MM.1S (cell line): ENCODE measurements at regions not wholly inside any gene's neighbourhood (a gene's known extent, or its start where the extent isn't known, plus 50 kb on each side); places are given as distances from the start of the nearest gene placed in this dataset.

Experiments used
- DNase-seq: peaks from one replicate; pipeline ENCODE4 v3.0.0-alpha.2; 2015
- H2AFZ ChIP-seq: fragments of 300-600 bp; sonication (generic); 2 replicates; pipeline ENCODE4 v1.6.0; 2016; ENCODE audit warnings: antibody characterized with exemption, low read length
- H3F3A ChIP-seq: fragments of 300-600 bp; sonication (generic); 2 replicates; pipeline ENCODE4 v1.6.1; 2016; ENCODE audit warnings: mild to moderate bottlenecking, antibody characterized with exemption, low read length, moderate library complexity, mixed read lengths; ENCODE audit not compliant: insufficient read depth
- H3K27ac ChIP-seq: fragments of 300-600 bp; sonication (generic); 2 replicates; pipeline ENCODE4 v1.5.1; 2016; ENCODE audit warnings: mild to moderate bottlenecking, low read length
- H3K27me3 ChIP-seq: fragments of 300-600 bp; sonication (generic); replicated peaks from 2 replicates; pipeline ENCODE4 v1.6.0; 2016; ENCODE audit warnings: low read length; ENCODE audit not compliant: insufficient read depth
- H3K36me3 ChIP-seq: fragments of 300-600 bp; sonication (generic); replicated peaks from 2 replicates; pipeline ENCODE4 v1.6.1; 2016; ENCODE audit warnings: mild to moderate bottlenecking, low read length, mixed read lengths; ENCODE audit not compliant: insufficient read depth
- H3K4me1 ChIP-seq: fragments of 300-600 bp; sonication (generic); 2 replicates; pipeline ENCODE4 v1.6.1; 2016; ENCODE audit warnings: low read length, mixed read lengths
- H3K4me2 ChIP-seq: fragments of 300-600 bp; sonication (generic); 2 replicates; pipeline ENCODE4 v1.6.0; 2016; ENCODE audit warnings: low read depth, low read length
- H3K4me3 ChIP-seq: fragments of 300-600 bp; sonication (generic); 2 replicates; pipeline ENCODE4 v1.5.1; 2016; ENCODE audit warnings: low read length, mixed read lengths
- H3K79me2 ChIP-seq: fragments of 300-600 bp; sonication (generic); 2 replicates; pipeline ENCODE4 v1.6.1; 2016; ENCODE audit warnings: mixed run types, low read length, mixed read lengths
- H3K9ac ChIP-seq: fragments of 300-600 bp; sonication (generic); 2 replicates; pipeline ENCODE4 v1.6.1; 2016; ENCODE audit warnings: low read length, mixed read lengths
- H3K9me2 ChIP-seq: fragments of 300-600 bp; sonication (generic); replicated peaks from 2 replicates; pipeline ENCODE4 v1.6.1; 2016; ENCODE audit warnings: mild to moderate bottlenecking, low read length, mixed read lengths; ENCODE audit not compliant: insufficient read depth
- H3K9me3 ChIP-seq: fragments of 300-600 bp; sonication (generic); replicated peaks from 2 replicates; pipeline ENCODE4 v1.6.1; 2016; ENCODE audit warnings: mild to moderate bottlenecking, low read length, mixed read lengths; ENCODE audit not compliant: insufficient read depth
- H4K20me1 ChIP-seq: fragments of 300-600 bp; sonication (generic); 2 replicates; pipeline ENCODE4 v1.6.1; 2016; ENCODE audit warnings: mild to moderate bottlenecking, low read length, moderate library complexity, mixed read lengths; ENCODE audit not compliant: insufficient read depth
- EZH2 ChIP-seq: fragments of 300-600 bp; sonication (generic); optimal IDR thresholded peaks from 2 replicates; pipeline ENCODE3; 2017; ENCODE audit warnings: low read depth, mild to moderate bottlenecking, antibody characterized with exemption, low read length, mixed read lengths
- EZH2phosphoT487 ChIP-seq: fragments of 300-600 bp; sonication (generic); IDR thresholded peaks from 2 replicates; pipeline ENCODE4 v1.6.1; 2018; ENCODE audit warnings: antibody characterized with exemption, low read length
- TF ChIP-seq, protein P1 (sequence below): fragments of 300-600 bp; sonication (generic); IDR thresholded peaks from 2 replicates; pipeline ENCODE4 v1.5.1; 2016; ENCODE audit warnings: antibody characterized with exemption, low read length, mixed read lengths

DNA sequence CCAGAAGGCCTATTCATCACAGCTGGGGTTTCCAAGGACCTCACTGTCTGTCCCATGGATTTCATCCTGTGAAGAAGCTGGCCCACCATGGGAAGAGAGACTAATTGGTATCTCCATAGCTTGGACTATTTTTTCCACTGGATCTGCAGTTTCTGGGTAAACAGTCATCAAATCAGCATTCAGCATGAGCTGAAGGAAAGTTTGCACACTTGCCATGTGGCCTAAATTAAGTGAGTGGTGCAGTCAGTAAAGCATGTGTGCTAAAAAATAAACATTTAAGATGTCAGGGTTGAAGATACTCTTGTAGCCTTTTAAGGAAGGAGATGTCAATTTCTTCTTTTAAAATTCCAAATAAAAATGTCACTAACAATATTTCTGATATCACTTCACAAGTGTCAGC, 381.1 kb upstream of the ZMIZ1 start:
- no peak for TF ChIP-seq EZH2phosphoT487
- TF ChIP-seq, protein P1, sequence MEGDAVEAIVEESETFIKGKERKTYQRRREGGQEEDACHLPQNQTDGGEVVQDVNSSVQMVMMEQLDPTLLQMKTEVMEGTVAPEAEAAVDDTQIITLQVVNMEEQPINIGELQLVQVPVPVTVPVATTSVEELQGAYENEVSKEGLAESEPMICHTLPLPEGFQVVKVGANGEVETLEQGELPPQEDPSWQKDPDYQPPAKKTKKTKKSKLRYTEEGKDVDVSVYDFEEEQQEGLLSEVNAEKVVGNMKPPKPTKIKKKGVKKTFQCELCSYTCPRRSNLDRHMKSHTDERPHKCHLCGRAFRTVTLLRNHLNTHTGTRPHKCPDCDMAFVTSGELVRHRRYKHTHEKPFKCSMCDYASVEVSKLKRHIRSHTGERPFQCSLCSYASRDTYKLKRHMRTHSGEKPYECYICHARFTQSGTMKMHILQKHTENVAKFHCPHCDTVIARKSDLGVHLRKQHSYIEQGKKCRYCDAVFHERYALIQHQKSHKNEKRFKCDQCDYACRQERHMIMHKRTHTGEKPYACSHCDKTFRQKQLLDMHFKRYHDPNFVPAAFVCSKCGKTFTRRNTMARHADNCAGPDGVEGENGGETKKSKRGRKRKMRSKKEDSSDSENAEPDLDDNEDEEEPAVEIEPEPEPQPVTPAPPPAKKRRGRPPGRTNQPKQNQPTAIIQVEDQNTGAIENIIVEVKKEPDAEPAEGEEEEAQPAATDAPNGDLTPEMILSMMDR: no peak
- no peak for TF ChIP-seq EZH2
- H4K20me1 ChIP-seq: no peaks in the 10 kb centered on the region
- no peak overlapping the region for H2AFZ ChIP-seq
- no peak overlapping the region for H3K9ac ChIP-seq
- DNase-seq: no peak
- no peak overlapping the region for H3K4me2 ChIP-seq
- no peak overlapping the region for H3K4me3 ChIP-seq
- H3K79me2 ChIP-seq: no peaks in the 10 kb centered on the region
- no peaks in the 10 kb centered on the region for H3K9me3 ChIP-seq
- H3K9me2 ChIP-seq: no peaks in the 10 kb centered on the region
- no peak overlapping the region for H3K27ac ChIP-seq
- no peaks in the 10 kb centered on the region for H3K4me1 ChIP-seq
- H3K27me3 ChIP-seq: no peaks in the 10 kb centered on the region
- no peaks in the 10 kb centered on the region for H3F3A ChIP-seq
- H3K36me3 ChIP-seq: no peaks in the 10 kb centered on the region

GRCh38 chr10:78688230-78688900, 380.4 kb upstream of the ZMIZ1 start:
- Histone ChIP-seq H3K4me1 (no peaks in the 10 kb centered on the region), H3K9me2 (no peaks in the 10 kb centered on the region), H3K27me3 (no peaks in the 10 kb centered on the region), H3K79me2 (no peaks in the 10 kb centered on the region), H3F3A (no peaks in the 10 kb centered on the region), H4K20me1 (no peaks in the 10 kb centered on the region), H3K4me2 (no peak overlapping the region), H3K36me3 (no peaks in the 10 kb centered on the region), H2AFZ (no peak overlapping the region), H3K9me3 (no peaks in the 10 kb centered on the region), H3K4me3 (no peak overlapping the region), H3K27ac (no peak overlapping the region), H3K9ac (no peak overlapping the region)
- no peak for DNase-seq
- TF ChIP-seq EZH2 (no peak), EZH2phosphoT487 (no peak)

GRCh38 chr10:78688901-78689583, 379.7 kb upstream of the ZMIZ1 start:
- H3F3A ChIP-seq: no peaks in the 10 kb centered on the region
- H4K20me1 ChIP-seq: no peaks in the 10 kb centered on the region
- H3K9me3 ChIP-seq: no peaks in the 10 kb centered on the region
- H3K4me3 ChIP-seq: no peak overlapping the region
- DNase-seq: no peak
- TF ChIP-seq, protein P1: no peak
- TF ChIP-seq EZH2phosphoT487: no peak
- TF ChIP-seq EZH2: no peak
- H3K27ac ChIP-seq: no peak overlapping the region
- no peaks in the 10 kb centered on the region for H3K36me3 ChIP-seq
- no peak overlapping the region for H2AFZ ChIP-seq
- H3K27me3 ChIP-seq: no peaks in the 10 kb centered on the region
- H3K4me1 ChIP-seq: no peaks in the 10 kb centered on the region
- H3K4me2 ChIP-seq: no peak overlapping the region
- no peaks in the 10 kb centered on the region for H3K79me2 ChIP-seq
- H3K9me2 ChIP-seq: no peaks in the 10 kb centered on the region
- H3K9ac ChIP-seq: no peak overlapping the region

- no peak overlapping the region for H2AFZ ChIP-seq
- H3F3A ChIP-seq: no peaks in the 10 kb centered on the region
- H3K4me2 ChIP-seq: no peak overlapping the region
- no peak overlapping the region for H3K9ac ChIP-seq
- no peak overlapping the region for H3K27ac ChIP-seq
- H3K4me3 ChIP-seq: no peak overlapping the region
- H3K9me2 ChIP-seq: no peaks in the 10 kb centered on the region
- H3K36me3 ChIP-seq: no peaks in the 10 kb centered on the region
- H3K4me1 ChIP-seq: no peaks in the 10 kb centered on the region
- no peaks in the 10 kb centered on the region for H3K79me2 ChIP-seq
- no peaks in the 10 kb centered on the region for H3K27me3 ChIP-seq
- no peak for DNase-seq
- no peaks in the 10 kb centered on the region for H3K9me3 ChIP-seq
- H4K20me1 ChIP-seq: no peaks in the 10 kb centered on the region
- TF ChIP-seq, protein P1: no peak
- TF ChIP-seq EZH2: no peak
- no peak for TF ChIP-seq EZH2phosphoT487
Observed at GRCh38 chr10:78689584-78689935, 379.2 kb upstream of the ZMIZ1 start.
